ENCODE measurements at regions not wholly inside any gene's neighbourhood (a gene's known extent, or its start where the extent isn't known, plus 50 kb on each side); places are given as distances from the start of the nearest gene placed in this dataset.

- H3K4me3 ChIP-seq (ENCODE audit: low read depth, low read length) = no peak overlapping the region
- no peak for DNase-seq (ENCODE audit: low read depth, low spot score)
- POLR2A ChIA-PET = no interaction called here
- TF ChIP-seq, protein P1, sequence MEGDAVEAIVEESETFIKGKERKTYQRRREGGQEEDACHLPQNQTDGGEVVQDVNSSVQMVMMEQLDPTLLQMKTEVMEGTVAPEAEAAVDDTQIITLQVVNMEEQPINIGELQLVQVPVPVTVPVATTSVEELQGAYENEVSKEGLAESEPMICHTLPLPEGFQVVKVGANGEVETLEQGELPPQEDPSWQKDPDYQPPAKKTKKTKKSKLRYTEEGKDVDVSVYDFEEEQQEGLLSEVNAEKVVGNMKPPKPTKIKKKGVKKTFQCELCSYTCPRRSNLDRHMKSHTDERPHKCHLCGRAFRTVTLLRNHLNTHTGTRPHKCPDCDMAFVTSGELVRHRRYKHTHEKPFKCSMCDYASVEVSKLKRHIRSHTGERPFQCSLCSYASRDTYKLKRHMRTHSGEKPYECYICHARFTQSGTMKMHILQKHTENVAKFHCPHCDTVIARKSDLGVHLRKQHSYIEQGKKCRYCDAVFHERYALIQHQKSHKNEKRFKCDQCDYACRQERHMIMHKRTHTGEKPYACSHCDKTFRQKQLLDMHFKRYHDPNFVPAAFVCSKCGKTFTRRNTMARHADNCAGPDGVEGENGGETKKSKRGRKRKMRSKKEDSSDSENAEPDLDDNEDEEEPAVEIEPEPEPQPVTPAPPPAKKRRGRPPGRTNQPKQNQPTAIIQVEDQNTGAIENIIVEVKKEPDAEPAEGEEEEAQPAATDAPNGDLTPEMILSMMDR (IDR thresholded peaks at IDR 0.05; ENCODE audit: insufficient read depth, low read length, missing control alignments) = no peak
- CTCF ChIA-PET = interaction anchor here (0.8 to 1.0 kb wide), 2 partner anchors 10 to 104 kb away, joined by 3 to 4 read pairs; no protein-coding TSS in a partner anchor
Measured at GRCh38 chr11:120004723-120005122, 133.2 kb downstream of the TRIM29 start.

DNA sequence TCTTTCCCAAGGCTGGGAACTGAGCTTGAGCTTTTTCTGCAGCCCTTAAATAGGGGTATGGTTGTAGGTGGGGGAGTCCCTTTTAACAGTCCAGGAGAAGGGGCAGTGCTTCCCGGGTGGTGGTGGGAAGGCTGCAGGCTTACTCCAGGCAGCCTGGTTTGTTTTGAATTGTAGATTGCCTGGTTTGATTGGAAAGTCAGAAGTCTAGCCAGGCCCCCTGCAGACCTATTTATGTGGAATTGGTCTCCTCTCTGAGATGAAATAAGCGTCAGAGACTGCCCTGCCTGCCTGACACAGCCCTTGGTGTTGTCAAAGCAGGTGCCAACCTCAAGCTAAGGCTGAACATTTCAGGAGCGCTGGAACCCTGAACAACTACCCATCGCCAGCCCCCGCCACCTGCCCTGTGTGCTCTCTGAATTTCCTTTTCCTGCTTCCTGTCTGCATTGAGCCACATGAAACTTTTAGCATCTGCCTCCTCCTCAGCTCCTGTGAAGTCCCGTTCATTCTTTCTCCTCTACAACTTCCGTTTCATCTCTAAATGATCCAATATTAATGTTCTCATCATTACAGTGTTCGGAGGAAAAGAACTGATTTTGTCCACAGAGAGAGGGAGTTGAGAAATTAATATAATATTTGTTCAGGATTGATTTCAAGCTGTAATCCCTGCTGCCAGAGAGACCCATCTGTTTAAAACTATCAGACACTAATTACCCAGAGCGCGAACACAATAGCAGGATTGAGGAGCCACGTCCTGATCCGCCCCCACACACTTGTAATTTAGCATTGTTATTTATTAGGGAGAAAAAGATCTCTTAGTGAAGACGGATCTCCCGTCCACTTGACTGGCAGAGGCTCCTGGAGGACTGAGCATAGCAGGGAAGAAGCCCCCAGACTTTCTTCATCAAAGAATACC is 136.5 kb downstream of the TRIM29 start:
- ChIA-PET CTCF (interaction anchor here (1.0 kb wide), 1 partner anchor 107 kb away, joined by 3 read pairs; no protein-coding TSS in a partner anchor), POLR2A (no interaction called here)
- TF ChIP-seq, protein P1 (IDR thresholded peaks at IDR 0.05; ENCODE audit: insufficient read depth, low read length, missing control alignments) = no peak
- no peak for DNase-seq (ENCODE audit: low read depth, low spot score)
- no peak overlapping the region for H3K4me3 ChIP-seq (ENCODE audit: low read depth, low read length)

- ChIA-PET POLR2A (no interaction called here), CTCF (interaction anchor here (1.2 to 2.2 kb wide), 2 partner anchors 107 to 110 kb away, joined by 3 to 11 read pairs; no protein-coding TSS in a partner anchor)
- no peak for DNase-seq (ENCODE audit: low read depth, low spot score)
Measured at GRCh38 chr11:119999220-119999619, 138.7 kb downstream of the TRIM29 start.

DNA sequence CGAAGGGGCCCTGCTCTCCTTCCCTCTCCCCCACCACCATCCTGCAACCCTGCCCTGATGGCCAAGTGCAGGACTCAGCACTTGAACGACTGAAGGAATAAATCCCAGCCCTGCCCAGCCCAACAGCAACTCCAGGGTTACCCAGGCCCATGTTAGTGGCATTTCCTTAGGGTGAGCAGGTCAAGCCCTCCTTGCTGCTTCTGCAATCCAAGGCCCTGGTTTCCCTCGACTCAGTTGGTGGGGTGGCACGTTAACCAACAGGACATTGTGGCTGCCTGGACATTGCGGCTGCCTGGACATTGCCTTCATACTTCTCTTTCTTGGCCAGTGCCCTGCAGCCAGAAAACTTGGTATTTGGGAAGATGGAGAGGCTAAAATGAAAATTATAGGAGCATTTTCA is 141.4 kb downstream of the TRIM29 start:
- POLR2A ChIA-PET = no interaction called here
- CTCF ChIA-PET = interaction anchor here (1.1 kb wide), 1 partner anchor 112 kb away, joined by 5 read pairs; no protein-coding TSS in a partner anchor
- TF ChIP-seq, protein P1 (IDR thresholded peaks at IDR 0.05; ENCODE audit: insufficient read depth, low read length, missing control alignments) = no peak
- no peak for DNase-seq (ENCODE audit: low read depth, low spot score)
- no peak overlapping the region for H3K4me3 ChIP-seq (ENCODE audit: low read depth, low read length)

More at GRCh38 chr11:119999220-119999619, 138.7 kb downstream of the TRIM29 start:
- no peak overlapping the region for H3K4me3 ChIP-seq (ENCODE audit: low read depth, low read length)
- TF ChIP-seq, protein P1 (IDR thresholded peaks at IDR 0.05; ENCODE audit: insufficient read depth, low read length, missing control alignments) = no peak

GRCh38 chr11:119995730-119996491 is 142.0 kb downstream of the TRIM29 start:
- ChIA-PET CTCF (interaction anchor here (0.8 to 1.1 kb wide), 2 partner anchors 18 to 113 kb away, joined by 3 to 5 read pairs; no protein-coding TSS in a partner anchor), POLR2A (no interaction called here)
- no peak overlapping the region for H3K4me3 ChIP-seq (ENCODE audit: low read depth, low read length)
- no peak for DNase-seq (ENCODE audit: low read depth, low spot score)
- TF ChIP-seq, protein P1 (IDR thresholded peaks at IDR 0.05; ENCODE audit: insufficient read depth, low read length, missing control alignments) = no peak
